Coronary artery (tissue), 2 donors: ENCODE measurements at regions not wholly inside any gene's neighbourhood (a gene's known extent, or its start where the extent isn't known, plus 50 kb on each side); places are given as distances from the start of the nearest gene placed in this dataset.

Experiments used
- DNase-seq: peaks from one replicate; pipeline ENCODE4 v3.0.0-alpha.2; 2017; ENCODE audit warnings: low spot score
- H3K27ac ChIP-seq, 2 donors: fragments of 200-600 bp; sonication (generic); one replicate each; pipeline ENCODE4 v1.5.1; 2016 to 2019
- H3K4me3 ChIP-seq: fragments of 200-600 bp; sonication (generic); 2 replicates; pipeline ENCODE4 v1.5.1; 2016; ENCODE audit warnings: mild to moderate bottlenecking, moderate library complexity
- CTCF ChIP-seq: fragments of 200-600 bp; sonication (generic); IDR thresholded peaks from one replicate; pipeline ENCODE4 v1.5.1; 2019; ENCODE audit warnings: antibody characterized with exemption

DNA sequence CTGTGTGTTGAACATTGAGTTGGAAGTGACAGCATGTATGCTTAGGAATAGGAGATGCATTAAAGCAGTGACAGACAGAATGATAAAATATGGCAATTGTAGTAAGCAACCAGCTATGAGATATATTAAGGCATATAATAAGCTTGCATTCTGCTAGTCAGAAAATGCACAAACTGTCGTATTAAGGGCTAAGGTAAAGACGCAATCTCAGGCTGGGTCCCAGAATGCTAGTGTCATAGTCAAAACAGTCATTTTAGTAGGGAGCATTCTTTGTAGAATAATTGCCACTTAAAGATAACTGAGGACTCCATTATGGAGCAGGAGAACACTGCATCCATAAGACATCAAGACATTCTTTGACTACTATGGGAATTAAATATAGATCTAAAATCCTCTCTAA is 1369.7 kb upstream of the C9orf72 start:
- TF ChIP-seq CTCF, result no peak
- Histone ChIP-seq H3K27ac (no peak overlapping the region), H3K4me3 (no peak overlapping the region)
- DNase-seq, result no peak

DNA sequence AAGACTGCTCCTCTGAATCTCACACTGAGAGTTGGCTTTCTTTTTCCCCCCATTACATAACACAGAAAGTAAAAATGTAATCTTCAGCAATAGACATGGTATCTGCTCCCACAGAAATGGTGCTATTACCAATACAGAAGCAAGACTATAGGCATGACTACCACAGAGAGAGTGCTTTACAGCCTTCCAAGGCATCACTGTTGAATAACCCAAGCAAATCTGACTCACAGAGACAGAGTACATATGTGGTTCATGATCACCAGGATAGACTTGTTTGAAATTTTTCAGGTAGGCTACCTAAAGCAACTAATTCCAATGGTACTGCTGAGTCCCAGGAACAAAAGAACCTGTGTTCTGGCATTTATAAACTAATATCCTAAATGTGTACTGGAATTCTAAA is 1373.4 kb upstream of the C9orf72 start:
- no peak for DNase-seq
- no peak overlapping the region for H3K27ac ChIP-seq
- H3K4me3 ChIP-seq, result no peak overlapping the region
- no peak for TF ChIP-seq CTCF

- Histone ChIP-seq H3K27ac (no peak overlapping the region), H3K4me3 (no peak overlapping the region)
- no peak for DNase-seq
- no peak for TF ChIP-seq CTCF
Measured at GRCh38 chr9:28951945-28952344, 1378.7 kb upstream of the C9orf72 start.

DNA sequence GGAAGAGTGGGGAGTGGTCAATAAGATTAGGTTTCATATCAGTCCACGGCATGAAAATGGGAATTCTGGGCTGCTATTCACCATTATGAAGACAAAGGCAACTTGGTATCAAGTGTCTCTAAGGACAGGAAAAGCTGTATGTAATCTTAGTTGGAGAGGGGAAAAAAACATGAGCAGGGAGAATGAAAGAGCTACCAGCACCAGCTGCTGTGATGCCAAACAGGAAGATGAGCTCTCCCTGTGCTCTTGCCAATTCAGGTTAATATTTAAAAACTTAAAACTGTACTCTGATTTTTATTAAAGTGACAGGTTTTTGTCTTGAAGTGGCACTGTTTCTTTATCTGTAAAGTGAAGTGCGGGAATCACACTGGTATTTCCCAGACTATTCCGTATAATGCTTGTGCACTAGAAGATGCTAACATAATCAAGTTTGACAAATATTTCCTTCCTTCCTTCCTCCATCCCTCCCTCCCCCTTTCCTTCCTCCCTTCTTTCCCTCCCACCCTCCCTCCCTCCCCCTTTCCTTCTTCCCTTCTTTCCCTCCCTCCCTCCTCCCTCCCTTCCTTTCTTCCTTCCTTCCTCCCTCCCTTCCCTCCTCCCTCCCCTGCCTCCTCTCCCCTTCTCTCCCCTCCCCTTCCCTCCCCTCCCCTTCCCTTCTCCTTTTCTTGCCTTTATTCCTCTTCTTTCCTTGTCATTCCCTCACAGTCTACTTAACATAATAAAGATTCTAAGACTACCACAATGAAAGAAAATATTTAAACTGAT is 1383.0 kb upstream of the C9orf72 start:
- no peak for DNase-seq
- no peak for TF ChIP-seq CTCF
- Histone ChIP-seq H3K4me3 (no peak overlapping the region), H3K27ac (no peak overlapping the region)

DNA sequence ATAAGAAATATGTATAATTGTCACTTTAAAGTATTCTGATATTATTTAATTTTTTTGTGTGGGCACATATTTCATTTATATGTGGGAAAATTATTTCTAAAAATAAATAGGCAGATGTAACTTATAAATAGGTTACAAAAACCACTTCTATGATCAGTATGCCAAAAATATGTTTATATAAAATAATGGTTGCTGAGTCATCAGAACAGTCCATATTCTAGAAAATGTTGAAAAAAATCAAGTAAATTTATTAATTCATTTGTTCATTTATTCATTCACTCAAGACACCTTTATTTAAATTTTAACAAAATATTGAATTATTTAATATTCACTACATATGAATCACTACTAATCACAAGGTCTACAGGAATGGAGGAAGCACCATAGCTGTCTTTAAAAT is 1387.3 kb upstream of the C9orf72 start:
- no peak for TF ChIP-seq CTCF
- H3K27ac ChIP-seq, result no peak overlapping the region
- DNase-seq, result no peak
- H3K4me3 ChIP-seq, result no peak overlapping the region

GRCh38 chr9:28961623-28962022 is 1388.3 kb upstream of the C9orf72 start:
- Histone ChIP-seq H3K4me3 (no peak overlapping the region), H3K27ac (no peak overlapping the region)
- DNase-seq, result no peak
- TF ChIP-seq CTCF, result no peak

GRCh38 chr9:28967226-28967625 is 1393.9 kb upstream of the C9orf72 start:
- H3K27ac ChIP-seq, result no peak overlapping the region
- TF ChIP-seq CTCF, result no peak
- DNase-seq, result no peak
- no peak overlapping the region for H3K4me3 ChIP-seq
